ENCODE measurements at regions not wholly inside any gene's neighbourhood (a gene's known extent, or its start where the extent isn't known, plus 50 kb on each side); places are given as distances from the start of the nearest gene placed in this dataset.
"Not testable (repeated sequence)": the region's sequence is repeated elsewhere in the genome, so short reads cannot be mapped to it uniquely, and the experiment has no call there.

DNA sequence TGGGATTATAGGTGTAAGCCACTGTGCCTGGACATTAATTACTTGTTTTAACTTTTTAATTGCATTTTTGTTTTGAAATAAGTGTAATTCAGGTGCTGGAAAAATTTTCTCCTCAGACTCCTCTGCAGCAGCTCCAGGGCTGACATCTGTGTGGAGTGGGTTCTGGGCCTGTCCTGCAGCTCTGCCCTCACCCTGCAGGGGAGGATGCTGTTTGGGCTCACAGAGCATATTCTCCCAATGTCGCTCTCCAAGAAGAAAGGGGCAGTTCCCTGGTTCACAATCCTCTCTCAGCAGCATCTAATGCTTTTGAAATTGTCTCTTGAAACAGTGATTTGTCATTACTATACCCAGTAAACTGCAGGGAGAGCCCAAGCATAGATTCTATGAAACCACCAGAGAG lies 995.7 kb downstream of the TMEM121 start:
- TF ChIP-seq, protein P1, sequence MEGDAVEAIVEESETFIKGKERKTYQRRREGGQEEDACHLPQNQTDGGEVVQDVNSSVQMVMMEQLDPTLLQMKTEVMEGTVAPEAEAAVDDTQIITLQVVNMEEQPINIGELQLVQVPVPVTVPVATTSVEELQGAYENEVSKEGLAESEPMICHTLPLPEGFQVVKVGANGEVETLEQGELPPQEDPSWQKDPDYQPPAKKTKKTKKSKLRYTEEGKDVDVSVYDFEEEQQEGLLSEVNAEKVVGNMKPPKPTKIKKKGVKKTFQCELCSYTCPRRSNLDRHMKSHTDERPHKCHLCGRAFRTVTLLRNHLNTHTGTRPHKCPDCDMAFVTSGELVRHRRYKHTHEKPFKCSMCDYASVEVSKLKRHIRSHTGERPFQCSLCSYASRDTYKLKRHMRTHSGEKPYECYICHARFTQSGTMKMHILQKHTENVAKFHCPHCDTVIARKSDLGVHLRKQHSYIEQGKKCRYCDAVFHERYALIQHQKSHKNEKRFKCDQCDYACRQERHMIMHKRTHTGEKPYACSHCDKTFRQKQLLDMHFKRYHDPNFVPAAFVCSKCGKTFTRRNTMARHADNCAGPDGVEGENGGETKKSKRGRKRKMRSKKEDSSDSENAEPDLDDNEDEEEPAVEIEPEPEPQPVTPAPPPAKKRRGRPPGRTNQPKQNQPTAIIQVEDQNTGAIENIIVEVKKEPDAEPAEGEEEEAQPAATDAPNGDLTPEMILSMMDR (IDR thresholded peaks at IDR 0.05; ENCODE audit: insufficient read depth, low read depth, low read length), result not testable (repeated sequence)
- not testable (repeated sequence) for TF ChIP-seq EZH2 (IDR thresholded peaks at IDR 0.05; ENCODE audit: insufficient read depth, low read length)
